ENCODE measurements at regions not wholly inside any gene's neighbourhood (a gene's known extent, or its start where the extent isn't known, plus 50 kb on each side); places are given as distances from the start of the nearest gene placed in this dataset.

- no peak for TF ChIP-seq CTCF (conservative IDR thresholded peaks at IDR 0.05)
- DNase-seq (ENCODE audit: low read depth, low spot score): no peak
- Mint-ChIP-seq H3K4me1 (peaks cover 7% of the 10 kb centered on the region), H3K27ac (ENCODE audit: unreplicated experiment) (peak overlapping the region; percentile 32), H3K27me3 (ENCODE audit: low read depth) (peaks cover 26% of the 10 kb centered on the region), H3K4me3 (no peak overlapping the region), H3K9me3 (no peaks in the 10 kb centered on the region), H3K36me3 (ENCODE audit: low read depth) (no peaks in the 10 kb centered on the region)
These were observed 159.3 kb upstream of the SALL3 start for GRCh38 chr18:78820161-78820834.

GRCh38 chr18:78821396-78821795 lies 158.2 kb upstream of the SALL3 start:
- peaks cover 28% of the 10 kb centered on the region for H3K27me3 Mint-ChIP-seq (ENCODE audit: low read depth)
- no peak for TF ChIP-seq CTCF (conservative IDR thresholded peaks at IDR 0.05)
- no peak for DNase-seq (ENCODE audit: low read depth, low spot score)
- no peaks in the 10 kb centered on the region for H3K36me3 Mint-ChIP-seq (ENCODE audit: low read depth)
- peaks cover 7% of the 10 kb centered on the region for H3K4me1 Mint-ChIP-seq
- H3K27ac Mint-ChIP-seq (ENCODE audit: unreplicated experiment): no peak overlapping the region
- no peaks in the 10 kb centered on the region for H3K9me3 Mint-ChIP-seq
- no peak overlapping the region for H3K4me3 Mint-ChIP-seq

GRCh38 chr18:78822171-78822948 lies 157.3 kb upstream of the SALL3 start:
- no peak overlapping the region for H3K4me3 Mint-ChIP-seq
- DNase-seq (ENCODE audit: low read depth, low spot score): no peak
- no peaks in the 10 kb centered on the region for H3K9me3 Mint-ChIP-seq
- no peaks in the 10 kb centered on the region for H3K36me3 Mint-ChIP-seq (ENCODE audit: low read depth)
- no peak for TF ChIP-seq CTCF (conservative IDR thresholded peaks at IDR 0.05)
- H3K27ac Mint-ChIP-seq (ENCODE audit: unreplicated experiment): no peak overlapping the region
- peaks cover 28% of the 10 kb centered on the region for H3K27me3 Mint-ChIP-seq (ENCODE audit: low read depth)
- H3K4me1 Mint-ChIP-seq: peaks cover 8% of the 10 kb centered on the region

GRCh38 chr18:78822949-78823285 lies 156.7 kb upstream of the SALL3 start:
- Mint-ChIP-seq H3K4me1 (peaks cover 13% of the 10 kb centered on the region), H3K36me3 (ENCODE audit: low read depth) (no peaks in the 10 kb centered on the region), H3K27ac (ENCODE audit: unreplicated experiment) (no peak overlapping the region), H3K9me3 (no peaks in the 10 kb centered on the region), H3K4me3 (no peak overlapping the region), H3K27me3 (ENCODE audit: low read depth) (peaks cover 32% of the 10 kb centered on the region)
- TF ChIP-seq CTCF (conservative IDR thresholded peaks at IDR 0.05): no peak
- no peak for DNase-seq (ENCODE audit: low read depth, low spot score)

- DNase-seq (ENCODE audit: low read depth, low spot score): no peak
- Mint-ChIP-seq H3K4me3 (no peak overlapping the region), H3K36me3 (ENCODE audit: low read depth) (no peaks in the 10 kb centered on the region), H3K27ac (ENCODE audit: unreplicated experiment) (no peak overlapping the region), H3K9me3 (peaks cover under 1% of the 10 kb centered on the region), H3K27me3 (ENCODE audit: low read depth) (peaks cover 31% of the 10 kb centered on the region), H3K4me1 (peaks cover 24% of the 10 kb centered on the region)
- TF ChIP-seq CTCF (conservative IDR thresholded peaks at IDR 0.05): no peak
These were observed 154.4 kb upstream of the SALL3 start for GRCh38 chr18:78825168-78825567.

Data from neural crest cell (in vitro differentiated cells).